ENCODE measurements at regions not wholly inside any gene's neighbourhood (a gene's known extent, or its start where the extent isn't known, plus 50 kb on each side); places are given as distances from the start of the nearest gene placed in this dataset.
"Not testable (repeated sequence)": the region's sequence is repeated elsewhere in the genome, so short reads cannot be mapped to it uniquely, and the experiment has no call there.

- no peaks in the 10 kb centered on the region for H3K9me3 ChIP-seq (ENCODE audit: insufficient read depth, low read length)
- H3K9ac ChIP-seq (ENCODE audit: insufficient read length, low read depth), result no peak overlapping the region
- no peak for DNase-seq (ENCODE audit: low read depth, low spot score)
- no peaks in the 10 kb centered on the region for H3K27me3 ChIP-seq (ENCODE audit: insufficient read depth, insufficient read length)
- no peak for TF ChIP-seq YY1 (IDR thresholded peaks at IDR 0.05; ENCODE audit: insufficient read depth, insufficient read length)
- no peak for TF ChIP-seq ZNF274 (IDR thresholded peaks at IDR 0.05; ENCODE audit: low read depth, low read length)
- no peak for TF ChIP-seq SUZ12 (IDR thresholded peaks at IDR 0.05; ENCODE audit: extremely low read depth, insufficient read depth, insufficient read length)
- no peak overlapping the region for H3K4me3 ChIP-seq (ENCODE audit: insufficient read length, low read depth)
- H3K4me1 ChIP-seq (ENCODE audit: insufficient read depth, insufficient read length), result no peaks in the 10 kb centered on the region
- no peaks in the 10 kb centered on the region for H3K36me3 ChIP-seq (ENCODE audit: insufficient read depth, insufficient read length, low read length)
These were observed 1344.9 kb downstream of the UQCRFS1 start for GRCh38 chr19:27868007-27868406.

- peaks cover 4% of the 10 kb centered on the region; the same call in 1 of the 2 replicates for H3K9me3 ChIP-seq (ENCODE audit: insufficient read depth, low read length)
- H3K4me3 ChIP-seq (ENCODE audit: insufficient read length, low read depth), result no peak overlapping the region
- H3K9ac ChIP-seq (ENCODE audit: insufficient read length, low read depth), result no peak overlapping the region
- no peaks in the 10 kb centered on the region for H3K4me1 ChIP-seq (ENCODE audit: insufficient read depth, insufficient read length)
- TF ChIP-seq ZNF274 (IDR thresholded peaks at IDR 0.05; ENCODE audit: low read depth, low read length) (no peak), SUZ12 (IDR thresholded peaks at IDR 0.05; ENCODE audit: extremely low read depth, insufficient read depth, insufficient read length) (no peak), YY1 (IDR thresholded peaks at IDR 0.05; ENCODE audit: insufficient read depth, insufficient read length) (no peak)
- H3K27me3 ChIP-seq (ENCODE audit: insufficient read depth, insufficient read length), result no peaks in the 10 kb centered on the region
- DNase-seq (ENCODE audit: low read depth, low spot score), result no peak
- no peaks in the 10 kb centered on the region for H3K36me3 ChIP-seq (ENCODE audit: insufficient read depth, insufficient read length, low read length)
These were observed 1346.8 kb downstream of the UQCRFS1 start for GRCh38 chr19:27865927-27866777.

GRCh38 chr19:27861411-27861975, 1351.5 kb downstream of the UQCRFS1 start:
- TF ChIP-seq YY1 (IDR thresholded peaks at IDR 0.05; ENCODE audit: insufficient read depth, insufficient read length) (no peak), SUZ12 (IDR thresholded peaks at IDR 0.05; ENCODE audit: extremely low read depth, insufficient read depth, insufficient read length) (no peak), ZNF274 (IDR thresholded peaks at IDR 0.05; ENCODE audit: low read depth, low read length) (no peak)
- peaks cover 20% of the 10 kb centered on the region; the same call in 1 of the 2 replicates for H3K9me3 ChIP-seq (ENCODE audit: insufficient read depth, low read length)
- no peak overlapping the region for H3K4me3 ChIP-seq (ENCODE audit: insufficient read length, low read depth)
- H3K4me1 ChIP-seq (ENCODE audit: insufficient read depth, insufficient read length), result no peaks in the 10 kb centered on the region
- H3K36me3 ChIP-seq (ENCODE audit: insufficient read depth, insufficient read length, low read length), result no peaks in the 10 kb centered on the region
- no peak overlapping the region for H3K9ac ChIP-seq (ENCODE audit: insufficient read length, low read depth)
- no peak for DNase-seq (ENCODE audit: low read depth, low spot score)
- H3K27me3 ChIP-seq (ENCODE audit: insufficient read depth, insufficient read length), result no peaks in the 10 kb centered on the region

- TF ChIP-seq ZNF274 (IDR thresholded peaks at IDR 0.05; ENCODE audit: low read depth, low read length) (no peak), YY1 (IDR thresholded peaks at IDR 0.05; ENCODE audit: insufficient read depth, insufficient read length) (no peak), SUZ12 (IDR thresholded peaks at IDR 0.05; ENCODE audit: extremely low read depth, insufficient read depth, insufficient read length) (no peak)
- H3K9me3 ChIP-seq (ENCODE audit: insufficient read depth, low read length), result peaks cover 20% of the 10 kb centered on the region; the same call in 1 of the 2 replicates
These were observed 1352.5 kb downstream of the UQCRFS1 start for GRCh38 chr19:27860309-27860934.

GRCh38 chr19:27859689-27860088, 1353.3 kb downstream of the UQCRFS1 start:
- TF ChIP-seq YY1 (IDR thresholded peaks at IDR 0.05; ENCODE audit: insufficient read depth, insufficient read length), result no peak
- no peak for TF ChIP-seq ZNF274 (IDR thresholded peaks at IDR 0.05; ENCODE audit: low read depth, low read length)
- TF ChIP-seq SUZ12 (IDR thresholded peaks at IDR 0.05; ENCODE audit: extremely low read depth, insufficient read depth, insufficient read length), result no peak

More at GRCh38 chr19:27860309-27860934, 1352.5 kb downstream of the UQCRFS1 start:
- Histone ChIP-seq H3K4me1 (ENCODE audit: insufficient read depth, insufficient read length) (no peaks in the 10 kb centered on the region), H3K4me3 (ENCODE audit: insufficient read length, low read depth) (no peak overlapping the region), H3K9ac (ENCODE audit: insufficient read length, low read depth) (no peak overlapping the region), H3K36me3 (ENCODE audit: insufficient read depth, insufficient read length, low read length) (no peaks in the 10 kb centered on the region), H3K27me3 (ENCODE audit: insufficient read depth, insufficient read length) (no peaks in the 10 kb centered on the region)
- DNase-seq (ENCODE audit: low read depth, low spot score), result no peak

GRCh38 chr19:27858981-27859581, 1353.9 kb downstream of the UQCRFS1 start:
- Histone ChIP-seq H3K4me1 (ENCODE audit: insufficient read depth, insufficient read length) (no peaks in the 10 kb centered on the region), H3K36me3 (ENCODE audit: insufficient read depth, insufficient read length, low read length) (no peaks in the 10 kb centered on the region), H3K9ac (ENCODE audit: insufficient read length, low read depth) (no peak overlapping the region), H3K9me3 (ENCODE audit: insufficient read depth, low read length) (peaks cover 20% of the 10 kb centered on the region; the same call in 1 of the 2 replicates), H3K27me3 (ENCODE audit: insufficient read depth, insufficient read length) (no peaks in the 10 kb centered on the region), H3K4me3 (ENCODE audit: insufficient read length, low read depth) (no peak overlapping the region)
- TF ChIP-seq YY1 (IDR thresholded peaks at IDR 0.05; ENCODE audit: insufficient read depth, insufficient read length), result no peak
- no peak for TF ChIP-seq ZNF274 (IDR thresholded peaks at IDR 0.05; ENCODE audit: low read depth, low read length)
- no peak for TF ChIP-seq SUZ12 (IDR thresholded peaks at IDR 0.05; ENCODE audit: extremely low read depth, insufficient read depth, insufficient read length)
- DNase-seq (ENCODE audit: low read depth, low spot score), result peak; percentile 56

More at GRCh38 chr19:27859689-27860088, 1353.3 kb downstream of the UQCRFS1 start:
- DNase-seq (ENCODE audit: low read depth, low spot score), result no peak
- peaks cover 20% of the 10 kb centered on the region; the same call in 1 of the 2 replicates for H3K9me3 ChIP-seq (ENCODE audit: insufficient read depth, low read length)
- H3K9ac ChIP-seq (ENCODE audit: insufficient read length, low read depth), result no peak overlapping the region
- H3K4me3 ChIP-seq (ENCODE audit: insufficient read length, low read depth), result no peak overlapping the region
- H3K27me3 ChIP-seq (ENCODE audit: insufficient read depth, insufficient read length), result no peaks in the 10 kb centered on the region
- H3K4me1 ChIP-seq (ENCODE audit: insufficient read depth, insufficient read length), result no peaks in the 10 kb centered on the region
- no peaks in the 10 kb centered on the region for H3K36me3 ChIP-seq (ENCODE audit: insufficient read depth, insufficient read length, low read length)

GRCh38 chr19:27852931-27853330, 1360.0 kb downstream of the UQCRFS1 start:
- not testable (repeated sequence) for H3K9ac ChIP-seq (ENCODE audit: insufficient read length, low read depth); H3K27me3 ChIP-seq (ENCODE audit: insufficient read depth, insufficient read length); DNase-seq (ENCODE audit: low read depth, low spot score); H3K4me3 ChIP-seq (ENCODE audit: insufficient read length, low read depth); H3K4me1 ChIP-seq (ENCODE audit: insufficient read depth, insufficient read length); H3K36me3 ChIP-seq (ENCODE audit: insufficient read depth, insufficient read length, low read length)
- H3K9me3 ChIP-seq (ENCODE audit: insufficient read depth, low read length), result peaks cover 21% of the 10 kb centered on the region; the same call in 1 of the 2 replicates

Measured in NT2/D1 (cell line).